Fibroblast of skin of right quadriceps (primary cell): ENCODE measurements at regions not wholly inside any gene's neighbourhood (a gene's known extent, or its start where the extent isn't known, plus 50 kb on each side); places are given as distances from the start of the nearest gene placed in this dataset.
"Not testable (repeated sequence)": the region's sequence is repeated elsewhere in the genome, so short reads cannot be mapped to it uniquely, and the experiment has no call there.

Experiments used
- DNase-seq: peaks from one replicate; pipeline ENCODE4 v3.0.0-alpha.2; 2013

GRCh38 chr4:30160140-30160539 is 560.0 kb upstream of the PCDH7 start:
- no peak for DNase-seq

DNA sequence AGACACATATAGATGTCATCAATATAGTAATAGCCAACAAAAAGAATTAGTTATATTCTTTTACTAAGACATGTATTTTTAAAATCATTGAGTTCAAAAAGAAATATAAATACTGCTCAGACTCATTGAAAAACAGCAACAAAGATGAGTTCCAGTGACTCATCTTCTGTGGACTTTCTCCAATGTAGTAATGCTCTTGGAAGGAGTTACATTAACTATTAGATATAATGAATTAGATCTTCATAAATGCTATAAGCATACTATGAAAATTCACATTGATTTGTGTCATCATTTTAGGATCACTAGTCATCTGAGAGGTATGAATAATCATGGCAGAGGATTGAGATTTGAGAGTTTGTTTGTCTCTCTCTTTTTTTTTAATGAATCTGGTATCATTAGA is 547.8 kb upstream of the PCDH7 start:
- DNase-seq, result no peak

GRCh38 chr4:30181512-30181911 is 538.7 kb upstream of the PCDH7 start:
- DNase-seq, result no peak

DNA sequence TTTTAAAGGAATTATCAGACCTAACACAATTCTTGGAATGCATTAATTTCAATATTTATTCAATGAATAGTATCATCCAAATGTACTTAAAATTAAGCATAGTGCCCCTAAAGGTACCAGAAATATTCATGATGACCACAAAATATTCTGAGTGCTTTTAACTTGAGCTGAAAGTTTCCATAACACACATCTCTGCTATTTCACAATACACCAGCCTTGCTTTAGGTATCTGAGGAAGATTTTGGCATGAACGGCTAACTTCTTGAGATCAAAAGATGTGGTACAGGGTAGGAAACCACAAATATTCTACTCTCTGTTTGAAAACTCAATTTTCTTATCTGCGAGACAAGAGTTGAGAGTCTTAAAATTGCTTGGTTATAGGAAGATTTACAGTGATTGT is 538.3 kb upstream of the PCDH7 start:
- DNase-seq, result no peak

GRCh38 chr4:30182786-30183185 is 537.4 kb upstream of the PCDH7 start:
- DNase-seq, result no peak

- no peak for DNase-seq
These were observed 528.3 kb upstream of the PCDH7 start for GRCh38 chr4:30191902-30192301.

GRCh38 chr4:30207389-30207788 is 512.8 kb upstream of the PCDH7 start:
- no peak for DNase-seq

- DNase-seq, result peak; percentile 10
These were observed 511.3 kb upstream of the PCDH7 start for GRCh38 chr4:30208731-30209435.

GRCh38 chr4:30215973-30216372 is 504.2 kb upstream of the PCDH7 start:
- DNase-seq, result not testable (repeated sequence)

GRCh38 chr4:30245140-30245539 is 475.0 kb upstream of the PCDH7 start:
- DNase-seq, result no peak

DNA sequence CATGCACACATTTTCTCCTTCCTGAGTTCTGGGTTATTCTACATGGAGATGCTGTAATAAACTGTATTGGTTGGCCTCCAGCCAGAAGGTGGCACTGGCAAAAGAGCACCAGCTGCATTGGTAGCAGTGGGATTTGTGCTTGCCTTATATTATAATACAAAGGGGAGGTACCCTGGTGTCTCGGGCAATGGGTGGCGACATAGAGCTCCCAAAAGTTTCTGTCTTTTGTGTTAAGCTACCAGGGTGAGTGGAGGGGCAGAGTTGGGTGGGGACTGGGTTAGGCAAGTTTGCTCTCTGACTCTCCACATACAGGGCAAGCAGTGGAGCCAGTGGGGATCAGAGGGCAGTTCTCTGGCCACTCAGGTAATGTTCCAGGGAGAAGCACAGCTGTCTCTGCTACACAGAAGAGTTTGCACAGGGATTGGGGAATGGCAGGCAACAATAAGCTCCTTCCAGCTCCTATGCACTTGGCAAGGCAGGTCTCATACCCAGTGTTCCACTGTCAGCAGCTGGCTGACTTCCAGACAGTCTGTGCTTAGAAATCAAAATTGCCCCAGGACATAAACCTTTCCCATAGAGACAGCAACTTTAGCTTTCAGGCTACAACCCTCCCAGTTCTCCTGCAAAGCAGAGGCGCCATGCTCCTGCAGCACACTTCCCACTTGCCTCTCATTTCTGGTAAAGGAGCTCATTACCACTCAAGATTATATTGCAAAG is 463.9 kb upstream of the PCDH7 start:
- no peak for DNase-seq

DNA sequence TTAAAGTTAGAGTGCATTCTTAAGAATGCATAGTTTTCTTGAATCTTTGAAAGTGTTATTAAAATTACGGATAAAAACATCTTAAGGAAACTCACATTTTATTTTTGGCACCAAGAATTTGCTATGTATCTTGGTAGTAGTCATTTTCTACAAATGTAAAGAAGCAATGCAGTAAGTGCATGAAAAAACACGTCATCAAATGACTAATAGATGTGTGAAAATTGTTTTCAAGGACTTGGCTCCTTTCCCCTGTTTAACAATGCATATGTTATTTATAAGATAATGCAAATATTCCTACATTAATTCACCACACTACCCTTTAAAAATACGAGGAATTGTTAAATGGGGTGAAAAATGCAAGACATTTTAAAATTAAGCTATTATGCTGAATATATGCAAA is 461.2 kb upstream of the PCDH7 start:
- no peak for DNase-seq

GRCh38 chr4:30262379-30262778 is 457.8 kb upstream of the PCDH7 start:
- no peak for DNase-seq

GRCh38 chr4:30264465-30264864 is 455.7 kb upstream of the PCDH7 start:
- no peak for DNase-seq

- DNase-seq, result no peak
These were observed 454.5 kb upstream of the PCDH7 start for GRCh38 chr4:30265716-30266115.

DNA sequence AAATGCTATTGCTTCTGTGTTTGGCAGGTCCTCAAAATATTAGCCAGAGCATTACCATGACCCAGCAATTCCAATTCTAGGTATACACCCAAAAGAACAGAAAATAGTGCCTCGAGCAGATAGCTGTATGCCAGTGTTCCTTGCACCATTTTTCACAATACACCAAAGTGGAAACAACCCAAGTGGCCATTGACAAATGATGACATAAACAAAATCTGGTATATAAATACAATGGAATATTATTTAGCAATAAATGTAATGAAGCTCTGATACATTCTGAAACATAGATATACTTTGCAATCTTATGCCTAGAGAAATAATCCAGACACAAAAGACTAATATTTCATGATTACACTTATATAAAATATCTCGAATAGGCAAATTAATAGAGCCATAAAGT is 451.8 kb upstream of the PCDH7 start:
- DNase-seq, result no peak

DNA sequence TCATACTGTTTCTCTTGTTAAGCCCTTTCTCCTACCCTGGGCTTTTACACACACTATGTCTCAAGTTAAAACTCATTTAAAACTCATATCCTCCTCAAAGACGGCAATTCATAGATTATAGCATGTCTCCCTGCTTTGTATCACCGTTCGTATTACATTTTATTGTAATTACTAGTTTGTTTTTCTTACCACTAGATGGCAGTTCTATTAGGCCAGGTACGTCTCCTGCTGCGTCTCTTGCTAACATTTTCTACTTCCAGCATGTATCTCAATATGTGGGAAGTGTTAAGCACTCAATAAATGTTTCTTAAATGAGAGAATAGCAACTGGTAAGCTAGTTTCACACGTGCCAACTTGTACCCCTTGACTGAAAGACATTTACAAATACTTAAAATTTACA is 450.3 kb upstream of the PCDH7 start:
- DNase-seq, result no peak

DNA sequence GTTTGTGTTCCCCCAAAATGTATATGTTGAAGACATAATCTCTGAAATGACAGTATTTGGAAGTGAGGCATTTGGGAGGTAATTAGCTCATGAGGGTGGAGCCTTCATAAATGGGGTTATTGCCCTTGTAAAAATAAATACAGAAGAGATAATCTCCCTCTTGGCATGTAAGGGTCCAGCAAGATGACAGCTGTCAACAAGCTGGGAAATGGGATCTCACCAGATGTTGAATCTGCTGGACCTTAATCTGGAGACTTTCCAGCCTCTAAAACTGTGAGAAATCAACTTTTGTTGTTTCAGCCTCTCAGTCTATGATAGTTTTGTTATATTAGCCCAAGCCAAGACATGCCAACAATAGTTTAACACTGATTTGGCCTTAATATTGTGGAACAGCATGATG is 438.2 kb upstream of the PCDH7 start:
- no peak for DNase-seq

DNA sequence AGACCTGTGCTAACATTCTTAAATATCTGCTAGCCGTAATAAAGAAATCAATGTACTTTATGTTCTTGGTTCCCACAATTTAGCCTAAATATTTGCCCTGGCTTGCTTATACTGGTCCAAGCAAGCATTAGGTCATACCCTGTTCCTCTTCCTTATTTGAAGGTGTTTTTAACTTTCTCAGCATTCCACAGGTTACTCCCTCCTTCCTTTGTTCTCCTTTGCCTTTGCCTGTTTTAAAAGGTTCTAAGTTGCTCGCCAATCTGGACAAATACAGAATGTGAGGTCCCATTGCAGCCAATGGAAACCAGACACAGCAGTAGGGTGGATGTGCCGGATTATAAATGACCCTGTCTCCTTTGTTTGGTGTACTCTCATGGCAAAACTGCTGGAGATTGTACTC is 436.8 kb upstream of the PCDH7 start:
- DNase-seq, result no peak

GRCh38 chr4:30294295-30294694 is 425.9 kb upstream of the PCDH7 start:
- DNase-seq, result no peak

GRCh38 chr4:30295652-30296051 is 424.5 kb upstream of the PCDH7 start:
- no peak for DNase-seq

DNA sequence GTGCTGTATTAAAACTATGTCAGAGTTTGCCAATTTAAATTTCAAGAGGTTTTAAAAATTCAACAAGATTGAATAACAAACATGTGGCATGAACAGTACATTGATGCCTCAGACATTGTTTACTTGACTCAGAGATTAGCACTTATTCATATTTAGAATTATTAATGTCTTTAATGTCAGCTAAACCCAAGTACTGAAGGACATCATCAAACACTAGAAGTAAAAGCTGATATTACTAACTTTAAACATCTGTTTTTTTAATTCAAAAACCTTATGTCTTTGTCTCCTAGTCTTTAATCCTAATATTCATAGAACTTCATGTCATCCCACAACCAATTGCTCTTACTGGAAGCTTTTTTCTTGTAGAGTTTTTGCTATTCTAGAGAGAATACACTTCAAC is 406.2 kb upstream of the PCDH7 start:
- DNase-seq, result no peak

- no peak for DNase-seq
These were observed 389.1 kb upstream of the PCDH7 start for GRCh38 chr4:30330894-30331652.

DNA sequence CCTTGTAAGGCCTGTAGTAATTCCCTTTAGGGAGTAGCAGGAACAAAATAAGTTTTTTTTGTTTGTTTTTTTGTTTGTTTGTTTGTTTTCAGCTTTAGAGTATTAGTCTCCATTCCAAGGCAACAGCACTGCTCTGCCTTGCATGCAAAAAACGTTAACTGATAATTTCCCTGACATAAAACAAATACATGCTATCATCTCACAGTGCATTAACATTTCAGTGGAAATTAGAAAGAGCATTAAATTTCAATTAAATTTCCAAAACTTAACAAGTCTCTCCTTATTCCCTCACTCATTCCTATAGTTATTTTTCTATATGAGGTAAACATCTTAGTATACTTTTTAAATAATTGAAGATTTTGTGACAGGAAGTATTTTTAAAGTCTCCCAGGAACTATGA is 378.4 kb upstream of the PCDH7 start:
- no peak for DNase-seq
